H1 (cell line): ENCODE measurements at regions not wholly inside any gene's neighbourhood (a gene's known extent, or its start where the extent isn't known, plus 50 kb on each side); places are given as distances from the start of the nearest gene placed in this dataset.

ENCODE experiments used
- CTCF ChIA-PET: fragments of 300-600 bp; sonication (Branson Sonifier 250); formaldehyde crosslinking; loops from one replicate; lab custom pipeline; 2021; ENCODE audit not compliant: partially characterized antibody; lab: Charles Lee
- POLR2A ChIA-PET: fragments of 300-600 bp; sonication (Branson Sonifier 250); formaldehyde crosslinking; loops from one replicate; lab custom pipeline; 2021; ENCODE audit warnings: inconsistent platforms; ENCODE audit not compliant: partially characterized antibody; lab: Charles Lee
- DNase-seq, 2 experiments: peaks; one replicate each; pipeline versions ENCODE4 v3.0.0 to v3.0.0-alpha.2; 2010 to 2022; ENCODE audit warnings: low spot score in 2 of 2, low read depth in 1 of 2, mixed read lengths in 1 of 2
- FAIRE-seq: peaks from 2 replicates; lab custom pipeline; 2011; peaks lifted over from hg19 to GRCh38; lab: Jason Lieb, UNC
- H2AFZ ChIP-seq: 2 replicates; pipeline ENCODE4 v1.8.1; 2012; ENCODE audit warnings: low read length, inconsistent platforms
- H2AK5ac ChIP-seq: 2 replicates; pipeline ENCODE4 v1.6.1; 2013; ENCODE audit warnings: low read depth, low read length
- H2BK120ac ChIP-seq: replicated peaks from 2 replicates; pipeline ENCODE3; 2013; ENCODE audit warnings: low read depth, low read length, inconsistent platforms
- H2BK12ac ChIP-seq: 2 replicates; pipeline ENCODE4 v1.6.1; 2013; ENCODE audit warnings: low read depth, low read length
- H2BK15ac ChIP-seq: 2 replicates; pipeline ENCODE4 v1.6.1; 2013; ENCODE audit warnings: low read length
- H2BK20ac ChIP-seq: 2 replicates; pipeline ENCODE4 v1.6.1; 2013; ENCODE audit warnings: low read length
- H2BK5ac ChIP-seq: 2 replicates; pipeline ENCODE4 v1.6.1; 2013; ENCODE audit warnings: low read depth, low read length
- H3K14ac ChIP-seq: 2 replicates; pipeline ENCODE4 v1.6.1; 2013; ENCODE audit warnings: inconsistent platforms; ENCODE audit not compliant: insufficient read length
- H3K18ac ChIP-seq: 2 replicates; pipeline ENCODE4 v1.6.1; 2013; ENCODE audit warnings: low read length; ENCODE audit errors: extremely low read depth
- H3K23ac ChIP-seq: 2 replicates; pipeline ENCODE4 v1.6.1; 2013; ENCODE audit warnings: inconsistent platforms; ENCODE audit not compliant: insufficient read length
- H3K23me2 ChIP-seq: 2 replicates; pipeline ENCODE4 v1.6.1; 2013; ENCODE audit warnings: low read depth, low read length
- H3K27ac ChIP-seq: 2 replicates; pipeline ENCODE4 v1.6.1; 2011; ENCODE audit warnings: low read depth, low read length, inconsistent platforms
- H3K27me3 ChIP-seq, 4 experiments: replicated peaks in 1 of 4; 1 replicate in 1 of 4; 2 replicates in 3 of 4; pipeline versions ENCODE4 v1.6.1 to v1.8.1; 2011 to 2013; ENCODE audit warnings: low read length in 3 of 4, mild to moderate bottlenecking in 3 of 4, inconsistent platforms in 2 of 4, mixed read lengths in 2 of 4, moderate library complexity in 1 of 4; ENCODE audit not compliant: control insufficient read depth in 3 of 4, insufficient read depth in 3 of 4; ENCODE audit errors: extremely low read depth in 1 of 4
- H3K36me3 ChIP-seq, 4 experiments: 2 replicates each; pipeline versions ENCODE4 v1.6.1 to v1.8.1; 2011 to 2013; ENCODE audit warnings: mild to moderate bottlenecking in 4 of 4, low read length in 3 of 4, moderate library complexity in 2 of 4, control low read depth in 1 of 4, inconsistent platforms in 1 of 4; ENCODE audit not compliant: insufficient read depth in 4 of 4, control insufficient read depth in 2 of 4
- H3K4ac ChIP-seq: replicated peaks from 2 replicates; pipeline ENCODE3; 2013; ENCODE audit warnings: low read length, low read depth, mixed read lengths, inconsistent platforms; ENCODE audit not compliant: insufficient read length
- H3K4me1 ChIP-seq, 4 experiments: replicated peaks in 1 of 4; 1 replicate in 1 of 4; 2 replicates in 3 of 4; pipeline versions ENCODE4 v1.6.1 to v1.8.1; 2011 to 2013; ENCODE audit warnings: low read length in 3 of 4, inconsistent platforms in 2 of 4, mixed read lengths in 1 of 4; ENCODE audit not compliant: insufficient read depth in 4 of 4, control insufficient read depth in 3 of 4
- H3K4me2 ChIP-seq, 2 experiments: 2 replicates each; pipeline versions ENCODE4 v1.6.1 to v1.8.1; 2011 to 2013; ENCODE audit warnings: low read depth in 2 of 2, low read length in 2 of 2, control low read depth in 1 of 2, inconsistent platforms in 1 of 2, mild to moderate bottlenecking in 1 of 2; ENCODE audit not compliant: insufficient read depth in 1 of 2
- H3K4me3 ChIP-seq, 4 experiments: fragments of 200-600, 300-600 bp in 1 of 4; sonication (generic), shearing (Covaris generic), sonication (Bioruptor Twin) in 1 of 4; 2 replicates each; pipeline versions ENCODE4 v1.5.1 to v1.8.1; 2011 to 2016; ENCODE audit warnings: low read length in 4 of 4, low read depth in 3 of 4, control low read depth in 2 of 4, inconsistent platforms in 2 of 4, mild to moderate bottlenecking in 2 of 4, mixed read lengths in 1 of 4, moderate library complexity in 1 of 4; ENCODE audit not compliant: insufficient read depth in 2 of 4; ENCODE audit errors: extremely low read depth in 1 of 4
- H3K56ac ChIP-seq: replicated peaks from 2 replicates; pipeline ENCODE3; 2013; ENCODE audit warnings: low read depth, mild to moderate bottlenecking, mixed read lengths, low read length, inconsistent platforms; ENCODE audit not compliant: insufficient read length
- H3K79me1 ChIP-seq: 2 replicates; pipeline ENCODE4 v1.6.1; 2013; ENCODE audit warnings: low read depth, low read length, control low read depth
- H3K79me2 ChIP-seq, 2 experiments: 2 replicates each; pipeline versions ENCODE4 v1.6.1 to v1.8.1; 2012 to 2013; ENCODE audit warnings: low read length in 2 of 2, mild to moderate bottlenecking in 2 of 2, inconsistent platforms in 1 of 2; ENCODE audit not compliant: insufficient read depth in 2 of 2, control insufficient read depth in 1 of 2
- H3K9ac ChIP-seq, 4 experiments: replicated peaks in 1 of 4; 1 replicate in 1 of 4; 2 replicates in 3 of 4; pipeline versions ENCODE4 v1.6.1 to v1.8.1; 2011 to 2013; ENCODE audit warnings: low read depth in 3 of 4, low read length in 3 of 4, control low read depth in 2 of 4, mild to moderate bottlenecking in 2 of 4, moderate library complexity in 2 of 4, inconsistent platforms in 1 of 4; ENCODE audit errors: extremely low read depth in 1 of 4
- H3K9me3 ChIP-seq, 2 experiments: 2 replicates each; pipeline versions ENCODE4 v1.6.1 to v1.8.1; 2012 to 2013; ENCODE audit warnings: mild to moderate bottlenecking in 2 of 2, moderate library complexity in 2 of 2, control low read depth in 1 of 2, inconsistent platforms in 1 of 2, low read depth in 1 of 2, low read length in 1 of 2, mixed read lengths in 1 of 2; ENCODE audit not compliant: insufficient read depth in 2 of 2
- H4K20me1 ChIP-seq, 2 experiments: replicated peaks in 1 of 2; 2 replicates each; pipeline versions ENCODE3 to v1.8.1; 2011 to 2013; ENCODE audit warnings: inconsistent platforms in 2 of 2, low read length in 2 of 2, mild to moderate bottlenecking in 1 of 2; ENCODE audit not compliant: insufficient read depth in 2 of 2, control insufficient read depth in 1 of 2
- H4K5ac ChIP-seq: 2 replicates; pipeline ENCODE4 v1.6.1; 2013; ENCODE audit warnings: low read length, low read depth, mixed read lengths, inconsistent platforms; ENCODE audit not compliant: insufficient read length
- H4K8ac ChIP-seq: 2 replicates; pipeline ENCODE4 v1.8.0; 2013; ENCODE audit warnings: mild to moderate bottlenecking, moderate library complexity, low read length, inconsistent platforms; ENCODE audit not compliant: insufficient read depth; ENCODE audit errors: extremely low read depth
- H4K91ac ChIP-seq: replicated peaks from 2 replicates; pipeline ENCODE3; 2013; ENCODE audit warnings: low read length, mixed read lengths, inconsistent platforms; ENCODE audit not compliant: insufficient read length
- ASH2L ChIP-seq: fragments of 200-600, 300-600 bp; sonication (generic); IDR thresholded peaks from one replicate; pipeline ENCODE4 v1.7.1; 2017; ENCODE audit warnings: low read length
- CBX5 ChIP-seq: fragments of 300-800, 300-1000 bp; sonication (generic); IDR thresholded peaks from 2 replicates; pipeline ENCODE4 v1.7.1; 2016; ENCODE audit warnings: antibody characterized with exemption, low read length, low read depth
- CEBPB ChIP-seq: IDR thresholded peaks from 2 replicates; pipeline ENCODE4 v1.6.1; 2012; ENCODE audit warnings: low read depth, low read length
- EZH2 ChIP-seq: fragments of 200-600 bp; sonication (generic); IDR thresholded peaks from 2 replicates; pipeline ENCODE4 v1.7.1; 2012; ENCODE audit warnings: low read depth, mild to moderate bottlenecking, moderate library complexity, low read length, inconsistent platforms; ENCODE audit not compliant: severe bottlenecking
- NRF1 ChIP-seq: IDR thresholded peaks from 2 replicates; pipeline ENCODE4 v1.6.1; 2011; ENCODE audit warnings: mild to moderate bottlenecking, low read depth, low read length, improper control_type of control experiment
- POLR2A ChIP-seq, 2 experiments: IDR thresholded peaks; 1 replicate in 1 of 2; 2 replicates in 1 of 2; pipeline ENCODE4 v1.6.1; 2011; ENCODE audit warnings: low read depth in 2 of 2, low read length in 2 of 2, mild to moderate bottlenecking in 2 of 2; ENCODE audit errors: control extremely low read depth in 1 of 2
- RBBP5 ChIP-seq: IDR thresholded peaks from 2 replicates; pipeline ENCODE4 v1.7.1; 2012; ENCODE audit warnings: low read depth, mild to moderate bottlenecking, inconsistent platforms, low read length, moderate library complexity, borderline replicate concordance
- SAP30 ChIP-seq: fragments of 300-600 bp; sonication (generic); IDR thresholded peaks from 2 replicates; pipeline ENCODE4 v1.7.1; 2012; ENCODE audit warnings: low read length, moderate library complexity, mild to moderate bottlenecking, inconsistent platforms; ENCODE audit not compliant: insufficient read depth, insufficient replicate concordance
- SIN3A ChIP-seq, 2 experiments: IDR thresholded peaks in 1 of 2; conservative IDR thresholded peaks in 1 of 2; 2 replicates each; pipeline ENCODE4 v1.6.1; 2011 to 2012; ENCODE audit warnings: low read length in 2 of 2, improper control_type of control experiment in 1 of 2, low read depth in 1 of 2, mild to moderate bottlenecking in 1 of 2
- SP2 ChIP-seq: IDR thresholded peaks from 2 replicates; pipeline ENCODE4 v1.6.1; 2012; ENCODE audit warnings: mild to moderate bottlenecking, low read length, inconsistent platforms
- TAF1 ChIP-seq: IDR thresholded peaks from 2 replicates; pipeline ENCODE4 v1.6.1; 2011; ENCODE audit warnings: mild to moderate bottlenecking, low read depth, low read length
- TBP ChIP-seq: IDR thresholded peaks from 2 replicates; pipeline ENCODE4 v1.6.1; 2011; ENCODE audit warnings: low read depth, low read length, improper control_type of control experiment
- TCF12 ChIP-seq: IDR thresholded peaks from 2 replicates; pipeline ENCODE4 v1.6.1; 2011; ENCODE audit warnings: low read depth, mild to moderate bottlenecking, low read length
- ZNF274 ChIP-seq: IDR thresholded peaks from 2 replicates; pipeline ENCODE4 v1.7.0; 2012; ENCODE audit warnings: low read length, borderline replicate concordance; ENCODE audit errors: extremely low read depth
- WGBS, 2 experiments: shearing (Covaris generic) in 1 of 2; methylation state at CpG; one replicate each; pipeline versions ENCODE4 v1.1.6 to v1.1.7; 2013 to 2015; ENCODE audit warnings: low lambda C conversion rate in 2 of 2, mixed read lengths in 2 of 2, inconsistent platforms in 1 of 2, low coverage in 1 of 2, missing lambda C conversion rate in 1 of 2; ENCODE audit not compliant: insufficient replicate concordance in 2 of 2, insufficient coverage in 1 of 2, insufficient read length in 1 of 2; ENCODE audit errors: extremely low coverage in 1 of 2, missing lambda C conversion rate in 1 of 2; 5-methylcytosine and 5-hydroxymethylcytosine counted together
- TF ChIP-seq, protein P1 (sequence below): IDR thresholded peaks from 2 replicates; pipeline ENCODE4 v1.6.1; 2012; ENCODE audit warnings: inconsistent platforms

DNA sequence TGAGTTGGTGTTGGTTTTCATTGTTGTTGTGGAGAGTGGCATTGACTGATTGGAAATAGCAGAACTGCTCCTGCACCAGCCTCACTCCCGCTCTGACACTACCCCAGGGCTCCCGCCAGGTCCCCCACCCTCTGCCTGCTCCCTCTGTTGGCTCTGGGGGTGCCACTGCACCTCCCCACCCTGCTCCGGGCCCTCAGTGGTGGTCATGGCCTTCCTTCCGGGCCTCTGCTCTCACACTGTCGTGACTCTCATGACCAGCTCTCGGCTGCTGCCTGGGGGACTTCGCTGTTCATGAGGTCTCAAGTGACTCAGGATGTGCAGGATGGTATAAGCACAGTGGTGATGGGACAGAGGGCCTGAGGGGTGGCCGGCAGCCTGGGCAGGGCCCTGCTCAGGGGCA lies 113.2 kb downstream of the MARCHF4 start:
- Histone ChIP-seq H3K36me3 (no peaks in the 10 kb centered on the region), H2AFZ (no peak overlapping the region)
- POLR2A ChIA-PET, result interaction anchor here (1.5 kb wide), 1 partner anchor 9 kb away, joined by 4 read pairs; no protein-coding TSS in a partner anchor
- TF ChIP-seq, protein P1, sequence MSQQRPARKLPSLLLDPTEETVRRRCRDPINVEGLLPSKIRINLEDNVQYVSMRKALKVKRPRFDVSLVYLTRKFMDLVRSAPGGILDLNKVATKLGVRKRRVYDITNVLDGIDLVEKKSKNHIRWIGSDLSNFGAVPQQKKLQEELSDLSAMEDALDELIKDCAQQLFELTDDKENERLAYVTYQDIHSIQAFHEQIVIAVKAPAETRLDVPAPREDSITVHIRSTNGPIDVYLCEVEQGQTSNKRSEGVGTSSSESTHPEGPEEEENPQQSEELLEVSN, result no peak
- TF ChIP-seq TBP (no peak), RBBP5 (no peak), TCF12 (no peak), ZNF274 (no peak), SP2 (no peak), TAF1 (no peak), CEBPB (no peak), ASH2L (no peak), POLR2A (IDR thresholded peaks at IDR 0.05; ENCODE audit: control extremely low read depth in 1 of 2, low read depth in 2 of 2, low read length in 2 of 2) (no peak), NRF1 (no peak), EZH2 (no peak), SAP30 (no peak), CBX5 (no peak), SIN3A (conservative IDR thresholded peaks at IDR 0.05 in 1 of 2, IDR thresholded peaks at IDR 0.05 in 1 of 2; ENCODE audit: low read depth in 1 of 2, low read length in 2 of 2) (no peak)

More for the DNA sequence above, 113.2 kb downstream of the MARCHF4 start:
- Histone ChIP-seq H2BK5ac (no peak overlapping the region), H2BK12ac (no peak overlapping the region), H4K91ac (no peak overlapping the region), H2BK15ac (no peak overlapping the region), H3K79me1 (no peaks in the 10 kb centered on the region), H4K20me1 (no peaks in the 10 kb centered on the region), H3K23me2 (no peaks in the 10 kb centered on the region; the same call in 1 of the 2 replicates), H2AK5ac (no peak overlapping the region), H3K4me1 (no peaks in the 10 kb centered on the region), H3K56ac (no peak overlapping the region), H3K79me2 (no peaks in the 10 kb centered on the region), H4K5ac (no peak overlapping the region), H3K27me3 (no peaks in the 10 kb centered on the region; a peak in 1 of 7 replicates), H3K4me3 (no peak overlapping the region), H2BK120ac (no peak overlapping the region), H3K4ac (no peak overlapping the region), H3K27ac (no peak overlapping the region), H3K9me3 (no peaks in the 10 kb centered on the region), H3K18ac (no peak overlapping the region), H2BK20ac (no peak overlapping the region), H3K4me2 (no peak overlapping the region), H3K9ac (no peak overlapping the region), H3K23ac (no peak overlapping the region), H4K8ac (no peak overlapping the region), H3K14ac (no peak overlapping the region)
- FAIRE-seq (no peak), DNase-seq (no peak)
- CTCF ChIA-PET, result interaction anchor here (2.1 kb wide), 1 partner anchor 24 kb away, joined by 5 read pairs; no protein-coding TSS in a partner anchor
- WGBS, 2 experiments, result 88% methylated on average over 8 of the region's 8 CpGs; no CpG with 5 or more reads in 1 of the 2 experiments
